NCI-H2171 treated with DMSO at 0.1 percent for 48 hours (cell line): ENCODE measurements at regions not wholly inside any gene's neighbourhood (a gene's known extent, or its start where the extent isn't known, plus 50 kb on each side); places are given as distances from the start of the nearest gene placed in this dataset.

Experiments
- DNase-seq: peaks from one replicate; lab custom pipeline; 2025; lab: John Stamatoyannopoulos, UW

DNA sequence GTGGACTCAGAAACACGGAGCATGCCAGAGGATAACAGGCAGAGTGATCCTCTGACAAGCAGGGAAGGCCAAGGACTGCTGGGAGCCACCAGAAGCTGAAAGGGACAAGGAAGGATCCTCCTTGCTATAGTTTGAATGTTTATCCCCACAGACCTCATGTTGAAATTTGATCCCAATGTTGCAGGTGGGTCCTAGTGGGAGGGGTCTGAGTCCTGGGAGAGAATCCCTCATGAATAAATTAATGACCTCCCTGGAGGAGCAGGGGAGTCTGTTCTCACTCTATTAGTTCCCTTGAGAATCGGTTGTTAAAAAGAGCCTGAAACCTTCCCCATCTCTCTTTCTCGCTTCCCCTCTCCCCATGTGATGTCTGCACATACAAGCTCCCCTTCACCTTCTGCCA is 124.4 kb downstream of the FBXO15 start:
- DNase-seq, result peak; percentile 33

DNA sequence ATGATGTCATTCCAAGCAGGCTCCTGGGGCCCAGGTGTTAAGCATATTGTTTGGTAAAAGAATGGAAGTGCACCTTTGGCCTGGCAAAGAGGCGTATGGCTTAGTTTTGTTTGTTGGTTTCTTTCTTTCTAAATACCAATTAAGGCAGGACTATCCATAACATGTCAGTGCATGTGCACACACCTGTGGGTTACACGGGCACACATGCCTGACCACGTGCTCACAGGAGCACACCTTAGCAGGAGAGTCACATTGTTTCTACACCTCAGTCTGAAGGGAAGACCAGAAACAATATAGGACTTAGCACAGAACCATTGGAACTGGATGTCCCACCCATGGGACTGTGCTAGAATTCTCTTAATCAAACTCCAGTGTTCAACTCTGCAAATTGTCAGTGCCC is 127.8 kb downstream of the FBXO15 start:
- no peak for DNase-seq

DNA sequence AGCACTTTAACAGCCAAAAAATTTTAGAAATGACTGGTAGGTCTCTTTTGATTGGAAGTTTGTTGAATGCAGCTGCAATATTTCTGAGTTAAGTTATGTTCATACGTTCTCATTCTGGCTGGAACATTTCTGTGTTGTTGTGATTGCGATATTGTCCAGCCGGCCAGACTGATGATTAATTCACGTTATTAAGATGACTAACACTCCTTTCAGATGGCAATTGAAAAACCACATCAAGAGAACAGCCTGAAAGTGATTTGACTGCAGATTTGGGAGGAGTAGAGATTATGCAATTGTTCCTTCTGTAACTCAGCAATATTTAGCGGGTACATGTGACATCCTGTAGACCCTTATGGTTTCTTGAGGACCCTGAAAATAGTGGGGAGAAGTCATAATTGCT is 133.7 kb downstream of the FBXO15 start:
- DNase-seq, result no peak

DNA sequence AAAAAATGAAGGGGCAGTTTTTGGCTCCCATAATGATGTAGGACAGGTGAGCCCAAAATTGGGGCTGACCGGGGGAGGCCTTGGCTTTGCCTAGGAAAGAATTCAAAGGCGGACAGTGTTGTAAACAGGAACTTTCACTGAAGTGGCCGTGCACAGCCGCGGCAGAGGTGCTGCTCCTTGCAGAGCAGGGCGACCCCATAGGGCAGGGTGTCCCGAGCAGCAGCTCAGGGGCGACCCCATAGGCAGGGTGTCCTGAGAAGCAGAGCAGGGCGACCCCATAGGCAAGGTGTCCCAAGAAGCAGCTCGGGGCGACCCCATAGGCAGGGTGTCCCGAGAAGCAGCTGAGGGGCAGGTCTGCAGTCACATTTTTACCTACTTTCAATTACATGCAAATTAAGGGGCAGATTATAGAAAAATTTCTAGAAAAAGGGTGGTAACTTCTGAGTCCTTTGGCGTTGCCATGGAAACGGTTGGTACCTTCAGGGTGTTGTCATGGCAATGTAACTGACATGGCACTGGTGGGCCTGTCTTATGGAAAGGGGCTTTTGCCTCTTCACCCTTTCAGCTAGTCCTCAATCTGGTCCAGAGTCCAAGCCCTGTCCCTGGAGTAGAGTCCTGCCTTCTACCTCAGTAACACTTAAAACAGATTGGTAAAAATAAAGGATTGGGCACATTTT is 134.5 kb downstream of the FBXO15 start:
- DNase-seq, result no peak

DNA sequence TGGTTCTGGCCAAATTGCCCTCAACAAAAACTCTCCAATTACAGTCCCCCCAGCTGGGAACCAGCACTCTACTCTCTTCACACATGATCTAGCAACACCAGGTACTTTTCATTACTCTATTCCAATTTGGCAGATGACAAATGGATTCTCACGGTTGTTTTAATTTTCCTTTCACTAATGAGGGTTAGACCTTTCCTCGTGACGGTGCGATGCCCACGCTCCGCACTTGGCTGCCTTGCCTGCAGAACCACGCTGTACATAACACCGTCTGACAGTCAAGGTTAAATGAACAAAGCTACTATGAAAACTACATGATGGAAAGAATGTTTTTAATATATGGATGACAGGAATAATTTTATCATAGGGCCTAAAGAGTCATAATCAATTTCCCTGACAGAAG is 141.5 kb downstream of the FBXO15 start:
- no peak for DNase-seq

DNA sequence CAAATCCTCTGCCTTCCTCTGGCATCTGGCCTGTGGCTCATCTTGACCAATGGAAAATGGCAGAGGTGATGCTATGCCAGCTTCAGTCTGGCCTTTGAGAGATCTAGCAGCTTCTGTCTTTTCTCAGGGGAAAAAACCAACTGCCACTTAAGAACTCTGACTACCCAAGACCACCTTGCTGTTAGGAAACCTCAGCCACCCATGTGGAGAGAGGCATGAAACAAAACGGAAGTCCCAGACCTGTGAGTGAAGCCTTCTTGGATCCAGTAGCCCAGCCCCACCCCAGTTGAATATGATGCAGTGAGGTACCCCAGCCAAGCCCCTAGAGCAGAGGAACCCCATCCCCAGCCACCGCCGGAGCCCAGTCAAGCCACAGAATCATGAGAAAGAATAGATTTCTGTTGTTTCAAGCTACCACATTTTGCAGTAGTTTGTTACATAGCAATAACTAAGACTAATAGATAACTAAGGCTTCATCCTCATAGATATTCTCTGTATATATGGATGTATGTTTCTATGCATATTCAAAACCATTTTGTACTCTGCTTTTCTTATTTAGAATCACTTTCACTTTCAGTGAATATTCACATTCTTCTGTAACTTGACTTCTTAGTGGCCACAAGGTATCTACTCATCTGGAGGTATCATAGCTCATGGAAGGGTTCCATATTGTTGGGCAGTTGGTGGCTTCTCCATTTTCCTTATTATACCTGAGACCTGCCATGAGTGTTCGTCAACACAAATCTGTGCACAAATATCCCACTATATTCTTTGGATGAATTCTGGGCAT is 142.1 kb downstream of the FBXO15 start:
- no peak for DNase-seq

DNA sequence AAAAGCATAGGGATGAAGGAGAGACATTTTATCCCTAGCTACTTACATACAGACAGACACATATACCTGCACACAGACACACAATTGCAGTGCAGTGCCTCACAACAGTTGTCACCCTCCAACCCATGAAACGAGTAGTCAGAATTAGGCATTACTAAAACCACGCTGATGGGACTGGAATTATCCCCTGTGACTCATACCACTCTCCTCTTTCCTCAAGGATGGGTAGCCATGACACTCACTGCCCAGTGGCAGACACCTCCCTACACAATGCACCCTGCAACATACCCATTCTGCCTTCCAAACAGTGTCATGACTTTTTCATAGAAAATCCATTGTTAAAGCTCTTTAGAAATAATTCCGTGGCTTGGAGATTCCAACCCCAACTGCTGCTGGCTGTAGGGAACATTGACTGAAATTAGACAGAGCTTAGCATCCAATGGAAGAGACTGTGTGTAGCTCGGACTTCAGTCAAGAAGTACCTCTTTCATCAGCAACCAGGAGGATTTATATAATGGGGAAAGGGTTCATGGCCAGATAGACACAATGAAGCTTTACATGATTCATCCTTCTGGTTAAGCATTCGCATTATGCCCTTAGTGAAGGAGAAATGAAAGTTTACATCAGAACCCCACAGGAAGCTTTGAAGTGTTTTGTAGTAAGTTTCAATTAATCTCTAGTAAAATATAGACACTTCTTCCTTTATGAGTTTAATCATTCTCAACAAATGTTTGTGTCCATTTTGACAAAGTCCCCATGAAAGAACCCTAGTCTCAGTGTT is 155.2 kb downstream of the FBXO15 start:
- DNase-seq, result no peak

DNA sequence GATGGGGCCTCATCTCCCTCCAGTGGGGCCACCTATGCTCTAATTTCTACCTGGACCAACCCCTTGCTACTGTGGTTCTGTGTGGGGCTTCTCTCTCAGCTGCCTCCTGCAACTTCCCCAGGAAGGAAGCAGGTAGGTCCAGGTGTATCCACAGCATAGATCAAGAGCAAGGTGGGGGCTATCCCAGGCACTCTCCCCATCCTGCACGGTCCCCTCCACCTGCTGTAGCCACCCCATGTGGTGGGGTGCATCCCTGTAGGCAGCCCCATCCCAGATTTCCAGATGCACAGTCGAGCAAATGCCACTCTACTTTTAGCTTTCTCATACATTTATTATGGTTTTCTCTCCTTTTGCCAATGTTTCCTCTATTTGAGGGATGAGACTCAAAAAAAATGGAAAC is 156.1 kb downstream of the FBXO15 start:
- DNase-seq, result no peak

DNA sequence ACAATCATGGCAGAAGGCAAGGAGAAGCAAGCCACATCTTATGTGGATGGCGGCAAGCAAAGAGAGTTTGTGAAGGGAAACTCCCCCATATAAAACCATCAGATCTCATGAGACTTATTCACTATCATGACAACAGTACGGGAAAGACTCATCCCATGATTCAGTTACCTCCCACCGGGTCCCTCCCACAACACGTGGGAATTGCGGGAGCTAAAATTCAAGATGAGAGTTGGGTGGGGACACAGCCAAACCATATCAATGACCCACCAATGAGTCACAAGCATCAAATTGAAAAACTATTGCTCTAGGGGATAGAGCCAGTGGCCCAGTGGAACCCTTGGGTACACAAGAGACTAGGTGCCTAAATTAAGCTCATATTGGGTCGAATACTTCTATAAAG is 157.4 kb downstream of the FBXO15 start:
- DNase-seq, result no peak

DNA sequence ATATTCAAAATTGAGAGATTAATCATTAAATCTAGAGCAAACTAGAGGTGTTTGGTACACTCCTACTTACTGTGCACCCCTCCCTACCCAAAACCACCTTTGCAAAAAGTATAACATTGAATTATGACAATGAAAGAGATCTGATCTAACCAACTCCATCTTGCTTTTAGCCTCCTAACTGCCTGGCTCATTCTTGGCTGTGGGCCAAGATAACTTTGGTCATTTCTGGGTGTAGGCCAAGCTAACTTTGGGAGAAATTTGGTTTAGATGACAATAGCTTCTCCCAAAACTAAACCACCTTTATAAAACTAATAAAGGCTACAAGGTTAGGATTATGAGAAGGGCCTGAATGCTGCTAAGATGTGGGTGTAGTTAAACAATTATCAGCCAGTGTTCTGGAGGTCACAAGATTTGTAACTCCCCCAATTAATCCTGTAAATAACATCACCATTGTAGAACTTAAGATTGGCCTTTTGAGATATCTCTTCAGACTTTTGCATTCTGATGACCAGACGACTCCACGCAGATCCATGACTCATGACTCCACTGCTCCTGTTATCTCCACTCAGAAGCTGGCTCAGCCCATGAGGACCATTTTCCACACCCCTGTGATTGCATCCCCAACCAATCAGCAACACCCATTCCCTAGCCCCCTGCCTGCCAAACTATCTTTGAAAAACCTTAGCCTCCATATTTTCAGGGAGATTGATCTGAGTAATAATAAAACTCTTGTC is 160.2 kb downstream of the FBXO15 start:
- DNase-seq, result no peak

DNA sequence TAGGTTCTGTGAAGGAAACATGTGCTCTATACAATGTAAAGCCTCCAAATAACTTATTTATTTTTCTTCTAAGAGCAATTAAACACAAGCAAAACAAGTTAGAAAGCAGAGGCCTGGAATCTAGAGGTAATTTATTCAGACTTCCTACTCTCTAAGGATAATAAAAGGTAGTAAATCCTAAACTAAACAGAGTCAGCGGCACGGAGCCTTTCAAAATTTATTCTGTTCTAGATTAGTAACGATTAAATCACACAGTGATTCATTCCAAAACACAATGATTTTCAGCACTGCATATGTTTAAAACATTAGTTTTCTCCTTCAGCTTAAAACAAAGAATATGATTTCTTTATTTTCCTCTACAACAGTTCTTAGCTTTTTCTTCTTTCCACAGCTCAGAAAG is 160.9 kb downstream of the FBXO15 start:
- no peak for DNase-seq

DNA sequence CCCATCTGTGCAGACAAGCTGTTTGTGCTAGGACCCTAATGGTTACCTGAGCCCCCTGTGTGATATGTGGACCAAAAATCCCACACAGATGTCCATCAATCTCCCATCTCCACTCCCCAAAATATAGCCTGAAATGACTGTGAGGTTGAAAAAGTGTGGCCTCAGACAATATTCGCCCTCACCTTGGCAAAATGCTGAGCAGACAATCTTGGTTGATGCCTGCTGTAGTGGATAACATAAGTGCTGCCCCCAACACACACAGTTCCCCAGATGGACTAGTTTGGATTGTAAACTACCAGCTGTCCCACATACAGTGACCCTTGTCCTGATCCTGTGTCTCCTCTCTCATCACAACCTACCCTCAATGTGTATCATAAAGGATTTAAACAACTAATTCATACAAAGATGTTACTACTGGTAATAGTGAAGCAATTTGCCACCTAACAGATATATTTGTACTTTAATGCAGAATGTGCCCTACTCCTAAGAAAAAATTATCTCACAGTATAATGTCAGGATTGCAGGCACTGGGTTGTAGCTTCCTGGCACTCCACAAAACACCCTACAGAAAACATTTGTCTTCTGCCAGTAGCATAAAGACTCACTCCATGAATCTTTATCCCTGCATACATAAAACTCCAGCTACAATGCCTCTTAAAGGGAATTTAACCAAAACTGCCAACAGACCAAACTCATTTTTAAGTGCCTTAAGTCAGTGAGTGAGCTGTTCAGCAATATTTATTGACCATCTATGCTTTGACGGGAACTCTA is 161.6 kb downstream of the FBXO15 start:
- DNase-seq, result no peak

DNA sequence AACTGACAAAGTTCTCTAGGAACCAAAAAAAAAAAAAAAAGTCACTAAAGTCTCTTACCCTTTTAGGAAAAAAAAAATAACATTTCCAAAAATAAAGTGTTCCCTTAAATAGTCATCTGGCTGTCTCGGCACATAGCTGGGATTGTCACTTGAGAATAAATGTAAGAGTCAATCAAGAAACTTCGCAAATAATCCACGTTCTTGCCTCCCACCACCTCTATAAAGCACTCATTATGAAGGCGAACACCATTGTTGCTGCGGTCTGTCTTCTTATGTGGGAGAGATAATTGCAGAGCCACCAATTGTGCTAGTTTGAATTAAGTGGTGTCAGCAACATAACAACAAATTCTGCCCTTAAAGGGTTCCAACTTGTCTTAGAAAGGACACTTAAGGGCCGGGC is 163.7 kb downstream of the FBXO15 start:
- DNase-seq, result no peak

DNA sequence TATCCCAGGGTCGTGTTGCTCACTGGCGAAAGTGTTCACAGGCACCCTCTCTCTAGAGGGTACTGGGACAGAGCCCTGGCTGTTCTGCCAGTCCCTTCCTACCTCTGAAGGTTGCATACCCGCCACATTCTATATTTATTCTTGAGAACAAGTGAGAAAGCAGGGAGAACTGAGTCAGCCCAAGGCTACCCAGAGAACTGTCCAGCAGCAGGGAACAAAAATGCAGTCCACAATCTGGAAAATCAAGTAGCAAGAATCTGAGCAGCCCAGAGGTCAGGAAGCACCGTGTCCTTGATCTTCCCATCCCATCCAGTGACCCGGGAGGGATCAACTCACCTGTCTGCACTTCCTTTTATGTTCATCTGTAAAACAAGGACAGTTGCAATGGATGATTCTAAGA is 164.1 kb downstream of the FBXO15 start:
- no peak for DNase-seq

DNA sequence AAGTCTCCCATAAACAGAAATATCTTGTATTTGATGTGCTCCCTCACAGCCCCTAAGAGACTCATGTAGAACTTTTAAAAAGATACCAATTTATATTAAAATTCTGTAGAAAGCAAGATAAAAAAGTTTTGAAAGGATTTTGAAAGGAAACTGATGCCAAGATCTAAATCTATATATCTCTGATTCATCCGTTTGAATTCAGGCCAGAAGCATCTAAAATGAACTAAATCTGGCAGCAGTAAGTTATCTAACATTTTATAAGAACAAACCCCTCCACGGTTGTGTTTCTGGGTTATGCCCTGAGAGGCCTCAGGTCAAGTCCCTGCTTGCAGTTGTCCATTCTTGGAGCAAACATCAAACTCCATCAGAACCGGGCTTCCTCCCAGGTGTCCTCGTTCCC is 165.8 kb downstream of the FBXO15 start:
- DNase-seq, result no peak

DNA sequence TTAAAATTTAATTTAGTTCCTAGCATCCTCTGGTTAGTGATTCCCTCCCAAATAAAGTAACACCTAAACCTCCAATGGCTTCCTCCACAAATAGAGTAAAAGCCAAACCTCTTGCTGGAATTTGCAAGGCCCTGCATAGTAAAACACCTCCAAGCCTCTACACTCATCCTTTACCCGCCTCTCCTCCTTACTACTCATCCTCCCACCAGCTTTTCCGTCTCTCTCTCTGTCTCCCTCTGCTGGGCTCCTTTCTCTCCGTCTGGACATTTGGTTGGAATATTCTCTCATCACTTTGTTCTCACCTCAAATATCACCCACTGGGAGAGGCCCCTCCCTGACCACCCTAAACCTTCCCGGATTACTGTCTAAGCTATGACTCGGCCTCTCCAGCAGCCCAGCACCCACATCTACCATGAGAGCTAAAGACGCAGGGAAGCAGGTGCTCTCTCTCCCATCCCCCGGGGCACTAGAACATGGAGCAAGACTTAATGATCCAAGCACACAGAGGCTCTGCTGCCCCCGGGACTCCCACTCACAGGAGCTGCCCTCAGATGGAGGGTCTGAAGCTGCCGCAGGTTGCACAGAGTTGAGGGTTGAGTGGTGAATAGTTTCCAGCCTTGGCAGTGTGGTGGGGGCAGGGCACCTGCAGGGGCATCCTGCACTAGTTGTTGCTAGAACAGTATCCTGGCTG is 167.2 kb downstream of the FBXO15 start:
- no peak for DNase-seq

DNA sequence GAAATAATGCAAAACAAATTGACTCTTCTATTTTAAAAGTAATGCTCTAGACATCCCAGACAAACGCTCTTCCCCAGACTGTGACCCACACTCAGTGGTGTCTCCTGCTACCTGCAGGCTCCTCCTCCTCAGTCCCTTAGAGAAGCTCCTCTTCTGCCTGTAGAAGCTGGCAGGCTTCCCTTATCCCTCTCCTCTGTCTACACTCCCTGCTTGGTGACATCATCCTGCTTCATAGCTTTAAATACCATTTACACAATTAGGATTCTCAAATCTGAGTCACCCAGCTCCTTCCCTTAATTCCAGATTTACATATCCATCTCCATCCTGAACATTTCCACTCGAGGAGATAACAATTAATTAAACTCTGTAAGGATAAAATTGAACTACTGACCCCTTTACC is 167.9 kb downstream of the FBXO15 start:
- no peak for DNase-seq

DNA sequence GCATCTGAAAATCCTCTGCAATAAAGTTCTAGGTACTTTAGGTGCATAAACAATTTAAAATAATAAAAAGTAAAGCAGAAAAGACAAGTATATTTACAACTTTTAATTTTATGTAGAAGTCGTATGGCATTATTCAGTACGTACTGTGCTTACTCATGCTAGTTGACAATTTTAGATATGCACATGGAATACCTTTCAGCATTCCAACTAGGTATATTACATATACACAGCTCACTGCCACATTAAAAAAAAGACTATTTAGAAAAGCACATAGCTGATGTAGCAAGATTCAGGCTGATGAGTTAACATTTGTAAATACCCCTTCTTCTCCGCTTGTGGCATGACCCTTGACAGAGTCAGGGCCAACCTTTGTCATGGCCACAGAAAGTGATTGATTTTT is 171.2 kb downstream of the FBXO15 start:
- DNase-seq, result no peak

DNA sequence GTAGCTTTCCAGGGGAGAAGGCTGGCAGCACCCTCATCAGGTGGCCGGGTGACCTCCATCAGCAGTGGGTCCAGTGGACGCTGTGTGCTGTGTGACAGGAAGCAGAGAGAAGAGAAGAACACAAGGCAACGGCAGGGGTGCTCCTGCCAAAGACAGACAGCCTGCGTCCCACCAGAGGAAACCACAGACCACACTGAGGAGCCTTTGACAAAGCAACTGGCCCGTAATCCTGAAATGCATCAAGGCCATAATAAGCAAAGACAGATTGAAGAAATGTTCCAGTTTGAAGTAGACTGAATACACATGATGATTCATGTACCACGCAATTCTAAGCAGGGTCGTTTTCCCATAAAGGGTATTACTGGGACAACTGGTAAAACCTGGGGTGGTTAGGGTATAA is 172.4 kb downstream of the FBXO15 start:
- no peak for DNase-seq

DNA sequence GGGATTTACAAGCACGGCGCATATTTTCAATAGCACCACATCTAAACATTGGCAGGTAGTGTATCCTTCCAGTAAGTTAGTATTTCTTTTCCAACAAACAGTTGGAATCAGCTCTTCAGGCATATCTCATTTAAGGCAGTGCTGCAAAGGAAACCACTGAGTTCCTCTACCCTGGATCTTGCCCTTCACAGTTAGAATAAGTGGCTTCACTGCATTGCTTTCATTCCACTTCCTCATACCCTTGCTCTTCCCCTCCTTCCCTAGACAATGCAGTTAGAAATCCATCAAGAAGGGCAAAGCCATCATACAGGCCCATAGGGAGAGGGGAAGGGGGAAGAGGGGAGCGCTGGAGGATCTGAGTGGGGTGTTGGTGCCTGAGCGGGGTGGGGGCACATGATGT is 173.7 kb downstream of the FBXO15 start:
- no peak for DNase-seq

DNA sequence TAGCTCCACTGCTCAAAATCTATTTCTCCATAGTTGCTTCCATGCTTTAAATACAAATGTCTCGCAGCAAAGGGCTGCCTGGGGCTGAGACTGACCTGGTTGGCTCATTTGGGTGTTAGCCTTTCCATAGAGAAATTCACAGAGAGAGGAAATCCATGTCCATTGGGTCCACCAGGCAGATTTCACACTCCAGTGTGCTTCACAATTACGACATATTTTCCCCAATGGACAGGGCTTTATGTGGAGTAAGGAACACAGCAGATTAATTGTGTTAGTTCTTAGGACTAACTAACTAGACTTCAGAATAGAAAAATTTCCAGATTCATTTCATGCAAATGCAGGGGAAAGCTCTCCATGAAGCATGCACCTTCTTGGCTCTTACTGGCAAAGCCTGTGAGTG is 180.7 kb downstream of the FBXO15 start:
- DNase-seq, result no peak
